ENCODE measurements at regions not wholly inside any gene's neighbourhood (a gene's known extent, or its start where the extent isn't known, plus 50 kb on each side); places are given as distances from the start of the nearest gene placed in this dataset.

GRCh38 chr3:80014576-80014975, 246.8 kb upstream of the ROBO1 start:
- Histone ChIP-seq H3K4me3 (ENCODE audit: low read depth in 1 of 3, low read length in 3 of 3) (no peak overlapping the region), H3K4me1 (ENCODE audit: control insufficient read depth in 4 of 4, insufficient read depth in 4 of 4, low read length in 3 of 4) (no peaks in the 10 kb centered on the region), H3K9me3 (ENCODE audit: control insufficient read depth in 4 of 4, low read length in 3 of 4) (no peaks in the 10 kb centered on the region), H3K36me3 (ENCODE audit: control insufficient read depth in 4 of 4, insufficient read depth in 3 of 4, low read depth in 1 of 4, low read length in 3 of 4) (no peaks in the 10 kb centered on the region), H3K27ac (ENCODE audit: low read depth in 1 of 2, low read length in 2 of 2) (no peak overlapping the region), H3K9ac (ENCODE audit: low read depth in 1 of 2, low read length in 2 of 2) (no peak overlapping the region), H3K27me3 (ENCODE audit: control insufficient read depth in 4 of 4, insufficient read depth in 4 of 4, low read length in 3 of 4) (no peaks in the 10 kb centered on the region)
- no peak for TF ChIP-seq GABPA (IDR thresholded peaks at IDR 0.05 in 1 of 2, conservative IDR thresholded peaks at IDR 0.05 in 1 of 2)
- TF ChIP-seq EGR1 (IDR thresholded peaks at IDR 0.05; ENCODE audit: low read depth in 2 of 2), result no peak
- TF ChIP-seq MAX (IDR thresholded peaks at IDR 0.05), result no peak
- TF ChIP-seq CTCF (IDR thresholded peaks at IDR 0.05; ENCODE audit: low read depth, low read length, missing input control), result no peak
- no peak for TF ChIP-seq REST (IDR thresholded peaks at IDR 0.05)
- no peak for TF ChIP-seq FOXA2 (IDR thresholded peaks at IDR 0.05)
- no peak for TF ChIP-seq JUND (IDR thresholded peaks at IDR 0.05)
- TF ChIP-seq RAD21 (IDR thresholded peaks at IDR 0.05), result no peak
- TF ChIP-seq SP1 (IDR thresholded peaks at IDR 0.05), result no peak
- no peak for TF ChIP-seq ATF3 (IDR thresholded peaks at IDR 0.05)
- TF ChIP-seq YY1 (IDR thresholded peaks at IDR 0.05), result no peak
- no peak for DNase-seq (ENCODE audit: low spot score)
- 68% methylated on average over 5 of the region's 5 CpGs for WGBS

GRCh38 chr3:80010021-80010571, 242.3 kb upstream of the ROBO1 start:
- Histone ChIP-seq H3K4me1 (ENCODE audit: control insufficient read depth in 4 of 4, insufficient read depth in 4 of 4, low read length in 3 of 4) (no peaks in the 10 kb centered on the region), H3K27ac (ENCODE audit: low read depth in 1 of 2, low read length in 2 of 2) (no peak overlapping the region), H3K9me3 (ENCODE audit: control insufficient read depth in 4 of 4, low read length in 3 of 4) (no peaks in the 10 kb centered on the region), H3K36me3 (ENCODE audit: control insufficient read depth in 4 of 4, insufficient read depth in 3 of 4, low read depth in 1 of 4, low read length in 3 of 4) (no peaks in the 10 kb centered on the region), H3K27me3 (ENCODE audit: control insufficient read depth in 4 of 4, insufficient read depth in 4 of 4, low read length in 3 of 4) (no peaks in the 10 kb centered on the region), H3K4me3 (ENCODE audit: low read depth in 1 of 3, low read length in 3 of 3) (no peak overlapping the region), H3K9ac (ENCODE audit: low read depth in 1 of 2, low read length in 2 of 2) (no peak overlapping the region)
- 70% methylated on average over 2 of the region's 2 CpGs for WGBS
- DNase-seq (ENCODE audit: low spot score), result no peak
- no peak for TF ChIP-seq NR2F2 (IDR thresholded peaks at IDR 0.05)
- TF ChIP-seq JUND (IDR thresholded peaks at IDR 0.05), result no peak
- TF ChIP-seq CTCF (IDR thresholded peaks at IDR 0.05; ENCODE audit: low read depth, low read length, missing input control), result no peak
- TF ChIP-seq HNF4G (IDR thresholded peaks at IDR 0.05), result no peak
- TF ChIP-seq YY1 (IDR thresholded peaks at IDR 0.05), result no peak
- no peak for TF ChIP-seq RXRA (IDR thresholded peaks at IDR 0.05)
- no peak for TF ChIP-seq GABPA (IDR thresholded peaks at IDR 0.05 in 1 of 2, conservative IDR thresholded peaks at IDR 0.05 in 1 of 2)
- no peak for TF ChIP-seq HNF4A (conservative IDR thresholded peaks at IDR 0.05)
- no peak for TF ChIP-seq FOXA2 (IDR thresholded peaks at IDR 0.05)
- no peak for TF ChIP-seq FOXA1 (IDR thresholded peaks at IDR 0.05)
- TF ChIP-seq EGR1 (IDR thresholded peaks at IDR 0.05; ENCODE audit: low read depth in 2 of 2), result no peak
- TF ChIP-seq MAX (IDR thresholded peaks at IDR 0.05), result no peak
- no peak for TF ChIP-seq TAF1 (conservative IDR thresholded peaks at IDR 0.05)
- no peak for TF ChIP-seq SP1 (IDR thresholded peaks at IDR 0.05)
- no peak for TF ChIP-seq ZBTB33 (IDR thresholded peaks at IDR 0.05)
